ENCODE measurements at regions not wholly inside any gene's neighbourhood (a gene's known extent, or its start where the extent isn't known, plus 50 kb on each side); places are given as distances from the start of the nearest gene placed in this dataset.

- dilution Hi-C loops (cut with MboI; ENCODE audit: extremely low pct_ligation_motif_present, low sequenced_read_pairs): no loop called here
- no peaks in the 10 kb centered on the region for H3K36me3 ChIP-seq (ENCODE audit: control insufficient read depth in 2 of 2, extremely low read depth in 1 of 2, insufficient read depth in 2 of 2, low read length in 2 of 2)
- H3K27ac ChIP-seq (ENCODE audit: control insufficient read depth, insufficient read depth, low read length): no peak overlapping the region
- no peaks in the 10 kb centered on the region for H3K9me3 ChIP-seq (ENCODE audit: control insufficient read depth, low read depth, low read length)
- no peaks in the 10 kb centered on the region for H3K27me3 ChIP-seq (ENCODE audit: control insufficient read depth, extremely low read depth, insufficient read depth, low read length)
- H2AFZ ChIP-seq (ENCODE audit: control insufficient read depth, low read length): no peak overlapping the region
- no peaks in the 10 kb centered on the region for H4K20me1 ChIP-seq (ENCODE audit: control insufficient read depth, extremely low read depth, insufficient read depth, low read length)
- no peaks in the 10 kb centered on the region for H3K9me1 ChIP-seq (ENCODE audit: control insufficient read depth, extremely low read depth, insufficient read depth, low read length)
- no peak overlapping the region for H3K9ac ChIP-seq (ENCODE audit: control insufficient read depth, extremely low read depth, insufficient read depth, low read length)
- TF ChIP-seq, protein P1, sequence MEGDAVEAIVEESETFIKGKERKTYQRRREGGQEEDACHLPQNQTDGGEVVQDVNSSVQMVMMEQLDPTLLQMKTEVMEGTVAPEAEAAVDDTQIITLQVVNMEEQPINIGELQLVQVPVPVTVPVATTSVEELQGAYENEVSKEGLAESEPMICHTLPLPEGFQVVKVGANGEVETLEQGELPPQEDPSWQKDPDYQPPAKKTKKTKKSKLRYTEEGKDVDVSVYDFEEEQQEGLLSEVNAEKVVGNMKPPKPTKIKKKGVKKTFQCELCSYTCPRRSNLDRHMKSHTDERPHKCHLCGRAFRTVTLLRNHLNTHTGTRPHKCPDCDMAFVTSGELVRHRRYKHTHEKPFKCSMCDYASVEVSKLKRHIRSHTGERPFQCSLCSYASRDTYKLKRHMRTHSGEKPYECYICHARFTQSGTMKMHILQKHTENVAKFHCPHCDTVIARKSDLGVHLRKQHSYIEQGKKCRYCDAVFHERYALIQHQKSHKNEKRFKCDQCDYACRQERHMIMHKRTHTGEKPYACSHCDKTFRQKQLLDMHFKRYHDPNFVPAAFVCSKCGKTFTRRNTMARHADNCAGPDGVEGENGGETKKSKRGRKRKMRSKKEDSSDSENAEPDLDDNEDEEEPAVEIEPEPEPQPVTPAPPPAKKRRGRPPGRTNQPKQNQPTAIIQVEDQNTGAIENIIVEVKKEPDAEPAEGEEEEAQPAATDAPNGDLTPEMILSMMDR (optimal IDR thresholded peaks at IDR 0.05 in 1 of 3, IDR thresholded peaks at IDR 0.05 in 1 of 3, conservative IDR thresholded peaks at IDR 0.05 in 1 of 3; ENCODE audit: extremely low read depth in 1 of 3, insufficient read depth in 2 of 3, low read length in 3 of 3): no peak
- no peak for TF ChIP-seq EZH2 (IDR thresholded peaks at IDR 0.05; ENCODE audit: low read length)
- no peaks in the 10 kb centered on the region for H3K79me2 ChIP-seq (ENCODE audit: control insufficient read depth, insufficient read depth, low read length)
- no peak overlapping the region for H3K4me2 ChIP-seq (ENCODE audit: control insufficient read depth, extremely low read depth, insufficient read depth, low read depth, low read length)
- FAIRE-seq (no peak), DNase-seq (ENCODE audit: low read depth, low spot score) (no peak)
- H3K4me3 ChIP-seq (ENCODE audit: control insufficient read depth in 2 of 3, extremely low read depth in 1 of 3, insufficient read depth in 2 of 3, low read depth in 1 of 3, low read length in 3 of 3): no peak overlapping the region
- no peaks in the 10 kb centered on the region for H3K4me1 ChIP-seq (ENCODE audit: control insufficient read depth, extremely low read depth, insufficient read depth, low read length)
Observed at GRCh38 chr4:96260064-96260682, 420.3 kb downstream of the PDHA2 start.

GRCh38 chr4:96262057-96262456, 422.2 kb downstream of the PDHA2 start:
- no peaks in the 10 kb centered on the region for H3K4me1 ChIP-seq (ENCODE audit: control insufficient read depth, extremely low read depth, insufficient read depth, low read length)
- no peaks in the 10 kb centered on the region for H3K9me3 ChIP-seq (ENCODE audit: control insufficient read depth, low read depth, low read length)
- dilution Hi-C loops (cut with MboI; ENCODE audit: extremely low pct_ligation_motif_present, low sequenced_read_pairs): no loop called here
- H3K27me3 ChIP-seq (ENCODE audit: control insufficient read depth, extremely low read depth, insufficient read depth, low read length): no peaks in the 10 kb centered on the region
- no peak overlapping the region for H3K4me2 ChIP-seq (ENCODE audit: control insufficient read depth, extremely low read depth, insufficient read depth, low read depth, low read length)
- H3K9ac ChIP-seq (ENCODE audit: control insufficient read depth, extremely low read depth, insufficient read depth, low read length): no peak overlapping the region
- H3K27ac ChIP-seq (ENCODE audit: control insufficient read depth, insufficient read depth, low read length): no peak overlapping the region
- no peaks in the 10 kb centered on the region for H3K9me1 ChIP-seq (ENCODE audit: control insufficient read depth, extremely low read depth, insufficient read depth, low read length)
- no peaks in the 10 kb centered on the region for H4K20me1 ChIP-seq (ENCODE audit: control insufficient read depth, extremely low read depth, insufficient read depth, low read length)
- TF ChIP-seq, protein P1 (optimal IDR thresholded peaks at IDR 0.05 in 1 of 3, IDR thresholded peaks at IDR 0.05 in 1 of 3, conservative IDR thresholded peaks at IDR 0.05 in 1 of 3; ENCODE audit: extremely low read depth in 1 of 3, insufficient read depth in 2 of 3, low read length in 3 of 3): no peak
- TF ChIP-seq EZH2 (IDR thresholded peaks at IDR 0.05; ENCODE audit: low read length): no peak
- no peak for FAIRE-seq
- H3K36me3 ChIP-seq (ENCODE audit: control insufficient read depth in 2 of 2, extremely low read depth in 1 of 2, insufficient read depth in 2 of 2, low read length in 2 of 2): no peaks in the 10 kb centered on the region
- no peaks in the 10 kb centered on the region for H3K79me2 ChIP-seq (ENCODE audit: control insufficient read depth, insufficient read depth, low read length)
- H2AFZ ChIP-seq (ENCODE audit: control insufficient read depth, low read length): no peak overlapping the region
- no peak overlapping the region for H3K4me3 ChIP-seq (ENCODE audit: control insufficient read depth in 2 of 3, extremely low read depth in 1 of 3, insufficient read depth in 2 of 3, low read depth in 1 of 3, low read length in 3 of 3)
- DNase-seq (ENCODE audit: low read depth, low spot score): no peak

All from keratinocyte (primary cell).